ENCODE measurements at regions not wholly inside any gene's neighbourhood (a gene's known extent, or its start where the extent isn't known, plus 50 kb on each side); places are given as distances from the start of the nearest gene placed in this dataset.

- DNase-seq: no peak
- POLR2A ChIA-PET: no interaction called here
- H3K27ac Mint-ChIP-seq: no peak overlapping the region
Observed at GRCh38 chr6:105568142-105568541, 165.3 kb upstream of the PREP start.

GRCh38 chr6:105567140-105567539 lies 164.3 kb upstream of the PREP start:
- peaks cover 6% of the 10 kb centered on the region for H3K27me3 Mint-ChIP-seq
- H3K9me3 Mint-ChIP-seq: peaks cover 4% of the 10 kb centered on the region
- no peak for DNase-seq
- H3K36me3 Mint-ChIP-seq (ENCODE audit: low read depth): no peaks in the 10 kb centered on the region
- H3K27ac Mint-ChIP-seq: no peak overlapping the region
- ChIA-PET CTCF (interaction anchor here (0.7 to 1.7 kb wide), 3 partner anchors 11 to 47 kb away, joined by 3 to 4 read pairs (median 3); no protein-coding TSS in a partner anchor), POLR2A (no interaction called here)
- H3K4me1 Mint-ChIP-seq: no peaks in the 10 kb centered on the region
- no peak overlapping the region for H3K4me3 Mint-ChIP-seq

More at GRCh38 chr6:105568142-105568541, 165.3 kb upstream of the PREP start:
- peaks cover 2% of the 10 kb centered on the region for H3K9me3 Mint-ChIP-seq
- CTCF ChIA-PET: interaction anchor here (1.7 kb wide), 1 partner anchor 10 kb away, joined by 4 read pairs; no protein-coding TSS in a partner anchor
- no peaks in the 10 kb centered on the region for H3K36me3 Mint-ChIP-seq (ENCODE audit: low read depth)
- no peaks in the 10 kb centered on the region for H3K4me1 Mint-ChIP-seq
- H3K4me3 Mint-ChIP-seq: no peak overlapping the region
- peaks cover 11% of the 10 kb centered on the region for H3K27me3 Mint-ChIP-seq

- H3K27me3 Mint-ChIP-seq: peaks cover 3% of the 10 kb centered on the region
- peaks cover 4% of the 10 kb centered on the region for H3K9me3 Mint-ChIP-seq
- ChIA-PET CTCF (interaction anchor here (0.7 to 1.7 kb wide), 3 partner anchors 12 to 46 kb away, joined by 3 to 4 read pairs (median 3); no protein-coding TSS in a partner anchor), POLR2A (no interaction called here)
- H3K4me1 Mint-ChIP-seq: no peaks in the 10 kb centered on the region
- no peak for DNase-seq
- H3K27ac Mint-ChIP-seq: no peak overlapping the region
- no peak overlapping the region for H3K4me3 Mint-ChIP-seq
- no peaks in the 10 kb centered on the region for H3K36me3 Mint-ChIP-seq (ENCODE audit: low read depth)
Observed at GRCh38 chr6:105566503-105566902, 163.6 kb upstream of the PREP start.

GRCh38 chr6:105564121-105564902 lies 161.4 kb upstream of the PREP start:
- H3K27ac Mint-ChIP-seq: no peak overlapping the region
- ChIA-PET CTCF (interaction anchor here (0.6 kb wide), 1 partner anchor 989 kb away, joined by 3 read pairs; no protein-coding TSS in a partner anchor), POLR2A (no interaction called here)
- H3K9me3 Mint-ChIP-seq: peaks cover 4% of the 10 kb centered on the region
- no peaks in the 10 kb centered on the region for H3K4me1 Mint-ChIP-seq
- peaks cover under 1% of the 10 kb centered on the region for H3K27me3 Mint-ChIP-seq
- H3K36me3 Mint-ChIP-seq (ENCODE audit: low read depth): no peaks in the 10 kb centered on the region
- no peak overlapping the region for H3K4me3 Mint-ChIP-seq
- no peak for DNase-seq

- H3K36me3 Mint-ChIP-seq (ENCODE audit: low read depth): no peaks in the 10 kb centered on the region
- H3K4me1 Mint-ChIP-seq: no peaks in the 10 kb centered on the region
- ChIA-PET CTCF (no interaction called here), POLR2A (no interaction called here)
- H3K4me3 Mint-ChIP-seq: no peak overlapping the region
- H3K27me3 Mint-ChIP-seq: peaks cover 4% of the 10 kb centered on the region
- no peak overlapping the region for H3K27ac Mint-ChIP-seq
- peaks cover 6% of the 10 kb centered on the region for H3K9me3 Mint-ChIP-seq
- no peak for DNase-seq
Observed at GRCh38 chr6:105562027-105562426, 159.1 kb upstream of the PREP start.

- Mint-ChIP-seq H3K4me3 (no peak overlapping the region), H3K36me3 (ENCODE audit: low read depth) (peaks cover 3% of the 10 kb centered on the region), H3K27me3 (peaks cover 6% of the 10 kb centered on the region), H3K4me1 (no peaks in the 10 kb centered on the region), H3K9me3 (peaks cover 4% of the 10 kb centered on the region), H3K27ac (no peak overlapping the region)
- ChIA-PET CTCF (no interaction called here), POLR2A (no interaction called here)
- no peak for DNase-seq
Observed at GRCh38 chr6:105561486-105561885, 158.6 kb upstream of the PREP start.

GRCh38 chr6:105560611-105561066 lies 157.8 kb upstream of the PREP start:
- Mint-ChIP-seq H3K4me3 (no peak overlapping the region), H3K27me3 (peaks cover 13% of the 10 kb centered on the region), H3K27ac (no peak overlapping the region), H3K36me3 (ENCODE audit: low read depth) (peaks cover 8% of the 10 kb centered on the region), H3K4me1 (no peaks in the 10 kb centered on the region), H3K9me3 (peaks cover 9% of the 10 kb centered on the region)
- ChIA-PET POLR2A (no interaction called here), CTCF (interaction anchor here (0.7 kb wide), 1 partner anchor 24 kb away, joined by 3 read pairs; no protein-coding TSS in a partner anchor)
- no peak for DNase-seq

GRCh38 chr6:105557291-105557690 lies 154.4 kb upstream of the PREP start:
- no peak overlapping the region for H3K27ac Mint-ChIP-seq
- POLR2A ChIA-PET: no interaction called here
- peaks cover 25% of the 10 kb centered on the region for H3K27me3 Mint-ChIP-seq
- H3K9me3 Mint-ChIP-seq: peaks cover 8% of the 10 kb centered on the region
- no peak for DNase-seq
- H3K36me3 Mint-ChIP-seq (ENCODE audit: low read depth): peaks cover 8% of the 10 kb centered on the region
- CTCF ChIA-PET: interaction anchor here (1.5 kb wide), 1 partner anchor 11 kb away, joined by 5 read pairs; no protein-coding TSS in a partner anchor
- H3K4me1 Mint-ChIP-seq: no peaks in the 10 kb centered on the region
- H3K4me3 Mint-ChIP-seq: no peak overlapping the region

- no peak for DNase-seq
- peaks cover 8% of the 10 kb centered on the region for H3K36me3 Mint-ChIP-seq (ENCODE audit: low read depth)
- H3K4me3 Mint-ChIP-seq: no peak overlapping the region
- H3K27ac Mint-ChIP-seq: no peak overlapping the region
- CTCF ChIA-PET: interaction anchor here (1.2 to 1.4 kb wide), 2 partner anchors 13 to 17 kb away, joined by 3 to 4 read pairs; no protein-coding TSS in a partner anchor
- no peaks in the 10 kb centered on the region for H3K4me1 Mint-ChIP-seq
- peaks cover 8% of the 10 kb centered on the region for H3K9me3 Mint-ChIP-seq
- peaks cover 32% of the 10 kb centered on the region for H3K27me3 Mint-ChIP-seq
- POLR2A ChIA-PET: no interaction called here
Observed at GRCh38 chr6:105553171-105553570, 150.3 kb upstream of the PREP start.

- Mint-ChIP-seq H3K9me3 (peaks cover 3% of the 10 kb centered on the region), H3K36me3 (ENCODE audit: low read depth) (peaks cover 2% of the 10 kb centered on the region), H3K27ac (no peak overlapping the region), H3K4me3 (no peak overlapping the region), H3K27me3 (peaks cover 34% of the 10 kb centered on the region), H3K4me1 (no peaks in the 10 kb centered on the region)
- ChIA-PET POLR2A (no interaction called here), CTCF (no interaction called here)
- no peak for DNase-seq
Observed at GRCh38 chr6:105550955-105551620, 148.2 kb upstream of the PREP start.

GRCh38 chr6:105546754-105547153 lies 143.9 kb upstream of the PREP start:
- H3K4me3 Mint-ChIP-seq: no peak overlapping the region
- no peak overlapping the region for H3K27ac Mint-ChIP-seq
- H3K4me1 Mint-ChIP-seq: no peaks in the 10 kb centered on the region
- ChIA-PET CTCF (interaction anchor here (1.0 to 1.4 kb wide), 3 partner anchors 11 to 32 kb away, joined by 3 to 5 read pairs (median 4); no protein-coding TSS in a partner anchor), POLR2A (no interaction called here)
- no peaks in the 10 kb centered on the region for H3K36me3 Mint-ChIP-seq (ENCODE audit: low read depth)
- DNase-seq: no peak
- H3K9me3 Mint-ChIP-seq: no peaks in the 10 kb centered on the region
- H3K27me3 Mint-ChIP-seq: peaks cover 30% of the 10 kb centered on the region

- POLR2A ChIA-PET: no interaction called here
- no peaks in the 10 kb centered on the region for H3K9me3 Mint-ChIP-seq
- H3K27me3 Mint-ChIP-seq: peaks cover 30% of the 10 kb centered on the region
- no peaks in the 10 kb centered on the region for H3K36me3 Mint-ChIP-seq (ENCODE audit: low read depth)
- H3K4me1 Mint-ChIP-seq: no peaks in the 10 kb centered on the region
- no peak overlapping the region for H3K4me3 Mint-ChIP-seq
- no peak for DNase-seq
- no peak overlapping the region for H3K27ac Mint-ChIP-seq
- CTCF ChIA-PET: interaction anchor here (0.6 to 1.4 kb wide), 4 partner anchors 11 to 159 kb away, joined by 3 to 5 read pairs (median 4); no protein-coding TSS in a partner anchor
Observed at GRCh38 chr6:105545947-105546731, 143.3 kb upstream of the PREP start.
